Thyroid gland (tissue), 4 donors: ENCODE measurements at regions not wholly inside any gene's neighbourhood (a gene's known extent, or its start where the extent isn't known, plus 50 kb on each side); places are given as distances from the start of the nearest gene placed in this dataset.

Source experiments
- POLR2A ChIP-seq, 2 donors: fragments of 450-650 bp; IDR thresholded peaks; one replicate each; pipeline ENCODE4 v1.6.1; 2017; ENCODE audit warnings: antibody characterized with exemption in 2 of 2, mild to moderate bottlenecking in 2 of 2, moderate library complexity in 1 of 2
- TF ChIP-seq, protein P1 (sequence below), 6 experiments: fragments of 200-600 bp in 3 of 6; fragments of 450-650 bp in 3 of 6; sonication (generic) in 3 of 6; IDR thresholded peaks; one replicate each; pipeline ENCODE4 v1.5.1; 2016 to 2019; ENCODE audit warnings: antibody characterized with exemption in 6 of 6, mild to moderate bottlenecking in 2 of 6, inconsistent platforms in 1 of 6, moderate library complexity in 1 of 6

GRCh38 chr3:77967621-77968020 lies 927.7 kb downstream of the ROBO2 start:
- TF ChIP-seq, protein P1, sequence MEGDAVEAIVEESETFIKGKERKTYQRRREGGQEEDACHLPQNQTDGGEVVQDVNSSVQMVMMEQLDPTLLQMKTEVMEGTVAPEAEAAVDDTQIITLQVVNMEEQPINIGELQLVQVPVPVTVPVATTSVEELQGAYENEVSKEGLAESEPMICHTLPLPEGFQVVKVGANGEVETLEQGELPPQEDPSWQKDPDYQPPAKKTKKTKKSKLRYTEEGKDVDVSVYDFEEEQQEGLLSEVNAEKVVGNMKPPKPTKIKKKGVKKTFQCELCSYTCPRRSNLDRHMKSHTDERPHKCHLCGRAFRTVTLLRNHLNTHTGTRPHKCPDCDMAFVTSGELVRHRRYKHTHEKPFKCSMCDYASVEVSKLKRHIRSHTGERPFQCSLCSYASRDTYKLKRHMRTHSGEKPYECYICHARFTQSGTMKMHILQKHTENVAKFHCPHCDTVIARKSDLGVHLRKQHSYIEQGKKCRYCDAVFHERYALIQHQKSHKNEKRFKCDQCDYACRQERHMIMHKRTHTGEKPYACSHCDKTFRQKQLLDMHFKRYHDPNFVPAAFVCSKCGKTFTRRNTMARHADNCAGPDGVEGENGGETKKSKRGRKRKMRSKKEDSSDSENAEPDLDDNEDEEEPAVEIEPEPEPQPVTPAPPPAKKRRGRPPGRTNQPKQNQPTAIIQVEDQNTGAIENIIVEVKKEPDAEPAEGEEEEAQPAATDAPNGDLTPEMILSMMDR (IDR thresholded peaks at IDR 0.05): no peak
- TF ChIP-seq POLR2A (IDR thresholded peaks at IDR 0.05): no peak
